ENCODE measurements at regions not wholly inside any gene's neighbourhood (a gene's known extent, or its start where the extent isn't known, plus 50 kb on each side); places are given as distances from the start of the nearest gene placed in this dataset.

- no peaks in the 10 kb centered on the region for H3K9me3 ChIP-seq (ENCODE audit: low read length)
- no peak overlapping the region for H2AFZ ChIP-seq (ENCODE audit: low read length)
- no peaks in the 10 kb centered on the region for H3K9me2 ChIP-seq (ENCODE audit: insufficient read depth, low read length)
- intact Hi-C loops (cut with micrococcal nuclease; ENCODE audit: unreplicated experiment), result no loop called here
- no peaks in the 10 kb centered on the region for H4K20me1 ChIP-seq (ENCODE audit: insufficient read depth, low read length)
- BruUV-seq (replicated peaks), result no TSS peak
- no peaks in the 10 kb centered on the region for H3K4me1 ChIP-seq (ENCODE audit: insufficient read depth, low read length, poor library complexity, severe bottlenecking)
- H3K27ac ChIP-seq (ENCODE audit: low read depth, low read length, poor library complexity, severe bottlenecking), result no peak overlapping the region
- no peak for DNase-seq (ENCODE audit: low spot score)
- H3K36me3 ChIP-seq (ENCODE audit: insufficient read depth, low read length), result no peaks in the 10 kb centered on the region
- TF ChIP-seq CTCF (conservative IDR thresholded peaks at IDR 0.05; ENCODE audit: low read length) (no peak), EZH2phosphoT487 (IDR thresholded peaks at IDR 0.05; ENCODE audit: borderline replicate concordance, low read depth, low read length) (no peak)
- no peak overlapping the region for H3K4me3 ChIP-seq (ENCODE audit: low read depth, low read length, poor library complexity, severe bottlenecking)
- no peak overlapping the region for H3K4me2 ChIP-seq (ENCODE audit: low read length)
- ChIA-PET POLR2A (no interaction called here), CTCF (ENCODE audit: unreplicated experiment) (no interaction called here)
- H3K79me2 ChIP-seq (ENCODE audit: insufficient read depth, low read depth, low read length), result no peaks in the 10 kb centered on the region
These were observed 1781.3 kb upstream of the CELF4 start for GRCh38 chr18:39346916-39347315.

GRCh38 chr18:39345321-39345720 lies 1779.7 kb upstream of the CELF4 start:
- Histone ChIP-seq H3K36me3 (ENCODE audit: insufficient read depth, low read length) (no peaks in the 10 kb centered on the region), H3K9me2 (ENCODE audit: insufficient read depth, low read length) (no peaks in the 10 kb centered on the region), H3K79me2 (ENCODE audit: insufficient read depth, low read depth, low read length) (no peaks in the 10 kb centered on the region), H2AFZ (ENCODE audit: low read length) (no peak overlapping the region), H3K4me1 (ENCODE audit: insufficient read depth, low read length, poor library complexity, severe bottlenecking) (no peaks in the 10 kb centered on the region), H3K4me3 (ENCODE audit: low read depth, low read length, poor library complexity, severe bottlenecking) (no peak overlapping the region), H3K4me2 (ENCODE audit: low read length) (no peak overlapping the region), H3K27ac (ENCODE audit: low read depth, low read length, poor library complexity, severe bottlenecking) (no peak overlapping the region), H3K9me3 (ENCODE audit: low read length) (no peaks in the 10 kb centered on the region), H4K20me1 (ENCODE audit: insufficient read depth, low read length) (no peaks in the 10 kb centered on the region)
- no peak for DNase-seq (ENCODE audit: low spot score)
- POLR2A ChIA-PET, result interaction anchor here (0.7 kb wide), 1 partner anchor 839 kb away, joined by 4 read pairs; no protein-coding TSS in a partner anchor
- BruUV-seq (replicated peaks), result no TSS peak
- TF ChIP-seq EZH2phosphoT487 (IDR thresholded peaks at IDR 0.05; ENCODE audit: borderline replicate concordance, low read depth, low read length) (no peak), CTCF (conservative IDR thresholded peaks at IDR 0.05; ENCODE audit: low read length) (no peak)
- CTCF ChIA-PET (ENCODE audit: unreplicated experiment), result no interaction called here
- intact Hi-C loops (cut with micrococcal nuclease; ENCODE audit: unreplicated experiment), result no loop called here

- POLR2A ChIA-PET, result no interaction called here
- Histone ChIP-seq H3K9me2 (ENCODE audit: insufficient read depth, low read length) (no peaks in the 10 kb centered on the region), H3K79me2 (ENCODE audit: insufficient read depth, low read depth, low read length) (no peaks in the 10 kb centered on the region), H3K36me3 (ENCODE audit: insufficient read depth, low read length) (no peaks in the 10 kb centered on the region), H3K27ac (ENCODE audit: low read depth, low read length, poor library complexity, severe bottlenecking) (no peak overlapping the region), H3K4me3 (ENCODE audit: low read depth, low read length, poor library complexity, severe bottlenecking) (no peak overlapping the region), H2AFZ (ENCODE audit: low read length) (no peak overlapping the region), H4K20me1 (ENCODE audit: insufficient read depth, low read length) (no peaks in the 10 kb centered on the region), H3K4me1 (ENCODE audit: insufficient read depth, low read length, poor library complexity, severe bottlenecking) (no peaks in the 10 kb centered on the region), H3K4me2 (ENCODE audit: low read length) (no peak overlapping the region), H3K9me3 (ENCODE audit: low read length) (no peaks in the 10 kb centered on the region)
- DNase-seq (ENCODE audit: low spot score), result no peak
- BruUV-seq (replicated peaks), result no TSS peak
- intact Hi-C loops (cut with micrococcal nuclease; ENCODE audit: unreplicated experiment), result no loop called here
- CTCF ChIA-PET (ENCODE audit: unreplicated experiment), result no interaction called here
- TF ChIP-seq EZH2phosphoT487 (IDR thresholded peaks at IDR 0.05; ENCODE audit: borderline replicate concordance, low read depth, low read length), result no peak
- no peak for TF ChIP-seq CTCF (conservative IDR thresholded peaks at IDR 0.05; ENCODE audit: low read length)
These were observed 1778.9 kb upstream of the CELF4 start for GRCh38 chr18:39344487-39344886.
